ENCODE measurements at regions not wholly inside any gene's neighbourhood (a gene's known extent, or its start where the extent isn't known, plus 50 kb on each side); places are given as distances from the start of the nearest gene placed in this dataset.

DNA sequence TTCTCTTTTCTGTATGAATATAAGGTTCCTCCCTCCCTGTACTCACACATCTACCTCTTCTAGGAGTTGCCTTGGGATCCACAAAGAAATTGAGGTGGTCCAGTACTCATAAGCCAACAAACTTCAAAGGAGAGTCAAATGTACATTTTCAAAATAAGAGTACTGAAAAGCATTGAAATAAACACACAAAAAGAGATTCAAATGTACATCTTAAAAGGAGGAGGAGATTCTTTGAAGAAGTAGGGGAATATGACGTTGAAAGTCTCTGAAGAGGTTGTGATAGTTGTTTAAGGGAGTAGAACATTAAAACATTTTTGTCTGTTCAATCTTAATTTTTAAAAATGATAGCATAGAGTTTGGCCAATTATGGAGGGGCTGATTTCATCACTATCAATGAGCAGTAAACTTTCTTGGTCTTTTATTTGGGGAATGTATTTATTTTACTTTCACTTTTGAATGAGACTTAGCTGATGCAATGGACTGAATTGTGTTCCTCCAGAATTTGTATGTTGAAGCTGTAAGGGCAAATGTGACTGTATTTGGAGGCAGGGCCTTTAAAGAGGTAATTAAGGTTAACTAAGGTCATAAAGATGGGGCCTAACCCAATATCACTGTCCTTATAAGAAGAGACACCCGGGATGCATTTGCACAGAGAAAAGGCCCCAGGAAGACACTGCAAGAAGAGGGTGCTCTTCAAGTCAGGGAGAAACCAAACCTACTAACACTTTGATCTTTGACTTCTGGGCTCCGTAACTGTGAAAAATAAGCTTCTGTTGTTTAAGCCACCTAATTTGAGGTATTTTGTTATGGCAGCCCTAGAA, 226.3 kb upstream of the PGRMC2 start:
- TF ChIP-seq, protein P1, sequence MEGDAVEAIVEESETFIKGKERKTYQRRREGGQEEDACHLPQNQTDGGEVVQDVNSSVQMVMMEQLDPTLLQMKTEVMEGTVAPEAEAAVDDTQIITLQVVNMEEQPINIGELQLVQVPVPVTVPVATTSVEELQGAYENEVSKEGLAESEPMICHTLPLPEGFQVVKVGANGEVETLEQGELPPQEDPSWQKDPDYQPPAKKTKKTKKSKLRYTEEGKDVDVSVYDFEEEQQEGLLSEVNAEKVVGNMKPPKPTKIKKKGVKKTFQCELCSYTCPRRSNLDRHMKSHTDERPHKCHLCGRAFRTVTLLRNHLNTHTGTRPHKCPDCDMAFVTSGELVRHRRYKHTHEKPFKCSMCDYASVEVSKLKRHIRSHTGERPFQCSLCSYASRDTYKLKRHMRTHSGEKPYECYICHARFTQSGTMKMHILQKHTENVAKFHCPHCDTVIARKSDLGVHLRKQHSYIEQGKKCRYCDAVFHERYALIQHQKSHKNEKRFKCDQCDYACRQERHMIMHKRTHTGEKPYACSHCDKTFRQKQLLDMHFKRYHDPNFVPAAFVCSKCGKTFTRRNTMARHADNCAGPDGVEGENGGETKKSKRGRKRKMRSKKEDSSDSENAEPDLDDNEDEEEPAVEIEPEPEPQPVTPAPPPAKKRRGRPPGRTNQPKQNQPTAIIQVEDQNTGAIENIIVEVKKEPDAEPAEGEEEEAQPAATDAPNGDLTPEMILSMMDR (IDR thresholded peaks at IDR 0.05): no peak
- TF ChIP-seq EP300 (IDR thresholded peaks at IDR 0.05) (no peak), POLR2AphosphoS5 (IDR thresholded peaks at IDR 0.05) (no peak)

Data from upper lobe of left lung (tissue), 4 donors.